PC-3 (cell line): ENCODE measurements at regions not wholly inside any gene's neighbourhood (a gene's known extent, or its start where the extent isn't known, plus 50 kb on each side); places are given as distances from the start of the nearest gene placed in this dataset.

Source experiments
- ATAC-seq: fragments of 200-7000 bp; cut with Tn5 transposase; 2 replicates; pipeline ENCODE4 v1.9.1; 2020; ENCODE audit warnings: mild to moderate bottlenecking, moderate library complexity
- BruUV-seq: library from RNA; stranded (reverse); fragments of 400-500 nt; replicated peaks from 2 replicates; lab custom pipeline; 2021; lab: Mats Ljungman, UMichigan
- CTCF ChIA-PET: fragments of 300-600 bp; sonication (Branson Sonifier 250); formaldehyde crosslinking; loops from one replicate; lab custom pipeline; 2022; ENCODE audit warnings: antibody characterized with exemption; lab: Charles Lee
- POLR2A ChIA-PET: fragments of 300-600 bp; sonication (Branson Sonifier 250); formaldehyde crosslinking; loops from one replicate; lab custom pipeline; 2022; ENCODE audit warnings: antibody characterized with exemption; ENCODE audit not compliant: unreplicated experiment; lab: Charles Lee
- DNase-seq: peaks from one replicate; pipeline ENCODE4 v3.0.0-alpha.2; 2015
- H2AFZ ChIP-seq: fragments of 300-600 bp; sonication (generic); 2 replicates; pipeline ENCODE4 v1.6.0; 2016; ENCODE audit warnings: antibody characterized with exemption, low read length
- H3F3A ChIP-seq: fragments of 300-600 bp; sonication (generic); one replicate; pipeline ENCODE4 v1.6.0; 2017; ENCODE audit warnings: antibody characterized with exemption, low read length, control low read depth, mild to moderate bottlenecking; ENCODE audit not compliant: unreplicated experiment
- H3K27ac ChIP-seq: fragments of 300-600 bp; sonication (generic); 2 replicates; pipeline ENCODE4 v1.5.1; 2016; ENCODE audit warnings: mild to moderate bottlenecking, low read length
- H3K27me3 ChIP-seq: fragments of 300-600 bp; sonication (generic); 2 replicates; pipeline ENCODE4 v1.6.1; 2016; ENCODE audit warnings: low read length, mixed read lengths
- H3K36me3 ChIP-seq: fragments of 300-600 bp; sonication (generic); 2 replicates; pipeline ENCODE4 v1.6.1; 2016; ENCODE audit warnings: low read depth, mixed run types, low read length, mixed read lengths
- H3K4me1 ChIP-seq: fragments of 300-600 bp; sonication (generic); 2 replicates; pipeline ENCODE4 v1.5.1; 2016; ENCODE audit warnings: low read length; ENCODE audit not compliant: insufficient read depth
- H3K4me2 ChIP-seq: fragments of 300-600 bp; sonication (generic); 2 replicates; pipeline ENCODE4 v1.6.0; 2016; ENCODE audit warnings: low read length
- H3K4me3 ChIP-seq: fragments of 300-600 bp; sonication (generic); 2 replicates; pipeline ENCODE4 v1.5.1; 2016; ENCODE audit warnings: mild to moderate bottlenecking, low read length, mixed read lengths
- H3K79me2 ChIP-seq: fragments of 300-600 bp; sonication (generic); 2 replicates; pipeline ENCODE4 v1.6.1; 2017; ENCODE audit warnings: low read length, mixed read lengths
- H3K9ac ChIP-seq: fragments of 300-600 bp; sonication (generic); 2 replicates; pipeline ENCODE4 v1.6.0; 2016; ENCODE audit warnings: mild to moderate bottlenecking, low read length
- H3K9me2 ChIP-seq: fragments of 300-600 bp; sonication (generic); replicated peaks from 2 replicates; pipeline ENCODE4 v1.6.1; 2016; ENCODE audit warnings: mixed run types, low read length, mixed read lengths
- H3K9me3 ChIP-seq: fragments of 300-600 bp; sonication (generic); 2 replicates; pipeline ENCODE4 v1.6.1; 2016; ENCODE audit warnings: low read length, mixed read lengths
- H4K20me1 ChIP-seq: fragments of 300-600 bp; sonication (generic); 2 replicates; pipeline ENCODE4 v1.6.1; 2016; ENCODE audit warnings: low read length, mixed read lengths
- CTCF ChIP-seq: fragments of 300-600 bp; sonication (generic); conservative IDR thresholded peaks from 2 replicates; pipeline ENCODE4 v1.5.1; 2017; ENCODE audit warnings: antibody characterized with exemption, low read depth, mild to moderate bottlenecking, low read length
- EZH2 ChIP-seq: fragments of 300-600 bp; sonication (generic); IDR thresholded peaks from one replicate; pipeline ENCODE4 v1.6.1; 2017; ENCODE audit warnings: antibody characterized with exemption, mild to moderate bottlenecking, low read length; ENCODE audit not compliant: unreplicated experiment
- EZH2phosphoT487 ChIP-seq: fragments of 300-600 bp; sonication (generic); IDR thresholded peaks from 2 replicates; pipeline ENCODE4 v1.6.1; 2018; ENCODE audit warnings: mild to moderate bottlenecking, antibody characterized with exemption, low read length, borderline replicate concordance
- intact Hi-C: fragments of 100-400 bp; cut with micrococcal nuclease; formaldehyde crosslinking; loops from 2 replicates; pipeline ENCODE4 v1.9.0; 2023

DNA sequence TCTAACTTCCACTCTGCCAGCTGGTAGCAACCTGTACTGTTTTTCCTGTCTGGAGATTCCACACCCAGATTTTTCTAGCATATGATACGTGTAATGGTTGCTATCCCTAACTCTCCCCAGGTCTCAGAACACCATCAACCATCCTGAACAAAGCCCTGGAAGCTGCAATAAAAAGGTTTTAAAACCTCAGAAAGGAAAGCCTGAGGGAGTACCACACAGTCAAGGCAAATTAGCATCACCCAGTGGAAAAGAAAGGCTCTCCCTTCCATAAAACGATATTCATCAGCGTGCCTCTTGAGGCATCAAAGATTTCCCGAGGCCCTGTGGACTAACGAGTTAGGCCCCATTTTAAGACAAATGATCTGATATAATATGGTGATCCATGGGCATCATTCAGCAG is 421.0 kb downstream of the ADGRL2 start:
- Histone ChIP-seq H3K4me3 (no peak overlapping the region), H3K27me3 (no peaks in the 10 kb centered on the region), H2AFZ (no peak overlapping the region), H3K9me2 (no peaks in the 10 kb centered on the region), H3K4me2 (no peak overlapping the region), H3F3A (no peaks in the 10 kb centered on the region), H3K79me2 (no peaks in the 10 kb centered on the region), H3K36me3 (no peaks in the 10 kb centered on the region), H3K9me3 (no peaks in the 10 kb centered on the region), H4K20me1 (no peaks in the 10 kb centered on the region), H3K4me1 (no peaks in the 10 kb centered on the region), H3K9ac (no peak overlapping the region), H3K27ac (no peak overlapping the region)
- CTCF ChIA-PET = no interaction called here
- no peak for TF ChIP-seq EZH2
- no peak for DNase-seq
- intact Hi-C loops = no loop called here
- POLR2A ChIA-PET = no interaction called here
- no peak for ATAC-seq
- no TSS peak for BruUV-seq

DNA sequence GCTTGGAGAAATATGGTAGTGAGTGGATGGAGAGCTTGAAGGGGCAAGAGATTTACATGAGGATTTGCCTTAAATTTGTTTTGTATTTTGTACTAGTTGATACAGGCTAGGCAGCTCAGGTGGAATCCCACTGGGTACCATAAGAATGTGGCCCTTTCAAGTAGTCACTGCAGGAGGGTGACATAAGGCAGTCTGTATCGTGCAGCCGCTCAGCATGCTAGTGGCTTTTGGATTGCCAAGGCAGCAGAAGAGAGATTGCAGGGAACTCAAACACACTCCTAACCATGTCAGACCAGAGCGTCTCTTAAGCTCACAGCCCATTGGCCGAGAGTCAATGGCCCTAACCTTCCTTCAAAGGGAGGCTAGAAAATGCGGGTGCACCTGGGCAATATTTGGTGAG is 420.0 kb downstream of the ADGRL2 start:
- no peaks in the 10 kb centered on the region for H3K79me2 ChIP-seq
- no peak for TF ChIP-seq EZH2phosphoT487
- TF ChIP-seq CTCF = no peak
- TF ChIP-seq EZH2 = no peak
- no peaks in the 10 kb centered on the region for H3K27me3 ChIP-seq
- H3K27ac ChIP-seq = no peak overlapping the region
- H3K9me2 ChIP-seq = no peaks in the 10 kb centered on the region
- ATAC-seq = no peak
- POLR2A ChIA-PET = no interaction called here
- no peaks in the 10 kb centered on the region for H4K20me1 ChIP-seq
- intact Hi-C loops = no loop called here
- no TSS peak for BruUV-seq
- H3K9ac ChIP-seq = no peak overlapping the region
- no peak for DNase-seq
- H3K4me1 ChIP-seq = no peaks in the 10 kb centered on the region
- H3K4me2 ChIP-seq = no peak overlapping the region
- H3F3A ChIP-seq = no peaks in the 10 kb centered on the region
- CTCF ChIA-PET = no interaction called here
- H3K36me3 ChIP-seq = no peaks in the 10 kb centered on the region
- H3K9me3 ChIP-seq = no peaks in the 10 kb centered on the region
- H2AFZ ChIP-seq = no peak overlapping the region
- H3K4me3 ChIP-seq = no peak overlapping the region

- H3F3A ChIP-seq = no peaks in the 10 kb centered on the region
- H3K4me2 ChIP-seq = no peak overlapping the region
- no peak for TF ChIP-seq EZH2phosphoT487
- no peak for TF ChIP-seq EZH2
- TF ChIP-seq CTCF = no peak
- DNase-seq (no peak), ATAC-seq (no peak)
- no peaks in the 10 kb centered on the region for H3K4me1 ChIP-seq
- H3K9ac ChIP-seq = no peak overlapping the region
- H3K36me3 ChIP-seq = no peaks in the 10 kb centered on the region
- H3K27ac ChIP-seq = no peak overlapping the region
- H3K9me2 ChIP-seq = no peaks in the 10 kb centered on the region
- H3K79me2 ChIP-seq = no peaks in the 10 kb centered on the region
- intact Hi-C loops = no loop called here
- no TSS peak for BruUV-seq
- no peak overlapping the region for H3K4me3 ChIP-seq
- H3K27me3 ChIP-seq = no peaks in the 10 kb centered on the region
- POLR2A ChIA-PET = no interaction called here
- H3K9me3 ChIP-seq = no peaks in the 10 kb centered on the region
- CTCF ChIA-PET = no interaction called here
- no peak overlapping the region for H2AFZ ChIP-seq
- no peaks in the 10 kb centered on the region for H4K20me1 ChIP-seq
These were observed 419.1 kb downstream of the ADGRL2 start for GRCh38 chr1:82219841-82220240.
